Endothelial cell of umbilical vein (primary cell): ENCODE measurements at regions not wholly inside any gene's neighbourhood (a gene's known extent, or its start where the extent isn't known, plus 50 kb on each side); places are given as distances from the start of the nearest gene placed in this dataset.

ENCODE experiments used
- BruUV-seq: library from RNA; stranded (reverse); fragments of 400-500 nt; replicated peaks from 2 replicates; lab custom pipeline; 2021; lab: Mats Ljungman, UMichigan
- CTCF ChIA-PET: fragments of 300-600, 350-600 bp; sonication (Branson Sonifier 250); formaldehyde crosslinking; loops from one replicate; lab custom pipeline; 2021; ENCODE audit warnings: antibody characterized with exemption, inconsistent platforms; lab: Charles Lee
- POLR2A ChIA-PET: fragments of 300-600, 350-600 bp; sonication (Branson Sonifier 250); formaldehyde crosslinking; loops from one replicate; lab custom pipeline; 2021; ENCODE audit warnings: antibody characterized with exemption, inconsistent platforms; lab: Charles Lee
- DNase-seq: peaks from one replicate; pipeline ENCODE4 v3.0.0-alpha.2; 2011; ENCODE audit warnings: low read depth, low spot score
- FAIRE-seq: peaks from 2 replicates; lab custom pipeline; 2011; peaks lifted over from hg19 to GRCh38; lab: Jason Lieb, UNC
- H2AFZ ChIP-seq: 2 replicates; pipeline ENCODE4 v1.6.0; 2012; ENCODE audit warnings: low read depth, low read length, control low read depth, inconsistent platforms
- H3K27ac ChIP-seq: 2 replicates; pipeline ENCODE4 v1.5.1; 2011; ENCODE audit warnings: low read depth, mild to moderate bottlenecking, control low read depth, low read length, moderate library complexity; ENCODE audit not compliant: insufficient read depth
- H3K27me3 ChIP-seq, 2 experiments: 2 replicates each; pipeline versions ENCODE4 v1.6.0 to v1.6.1; 2011; ENCODE audit warnings: low read length in 2 of 2, mixed read lengths in 1 of 2; ENCODE audit not compliant: control insufficient read depth in 2 of 2, insufficient read depth in 2 of 2
- H3K36me3 ChIP-seq, 2 experiments: 2 replicates in 1 of 2; 3 replicates in 1 of 2; pipeline ENCODE4 v1.5.1; 2011; ENCODE audit warnings: low read length in 2 of 2, mild to moderate bottlenecking in 1 of 2, moderate library complexity in 1 of 2; ENCODE audit not compliant: control insufficient read depth in 2 of 2, insufficient read depth in 2 of 2; ENCODE audit errors: extremely low read depth in 1 of 2
- H3K4me1 ChIP-seq: 3 replicates; pipeline ENCODE4 v1.5.1; 2011; ENCODE audit warnings: mild to moderate bottlenecking, low read length; ENCODE audit not compliant: control insufficient read depth, insufficient read depth; ENCODE audit errors: extremely low read depth
- H3K4me2 ChIP-seq: 2 replicates; pipeline ENCODE4 v1.6.1; 2011; ENCODE audit warnings: low read length, control low read depth, mixed read lengths; ENCODE audit not compliant: insufficient read depth
- H3K4me3 ChIP-seq, 3 experiments: fragments of 200-600 bp in 1 of 3; sonication (generic), shearing (Covaris generic) in 1 of 3; replicated peaks in 1 of 3; 2 replicates each; pipeline ENCODE4 v1.5.1; 2011 to 2016; ENCODE audit warnings: control low read depth in 3 of 3, low read length in 3 of 3, mild to moderate bottlenecking in 2 of 3, inconsistent platforms in 1 of 3, low read depth in 1 of 3, moderate library complexity in 1 of 3; ENCODE audit not compliant: insufficient read depth in 1 of 3
- H3K79me2 ChIP-seq: 2 replicates; pipeline ENCODE4 v1.6.0; 2012; ENCODE audit warnings: low read length, inconsistent platforms; ENCODE audit not compliant: control insufficient read depth, insufficient read depth
- H3K9ac ChIP-seq: replicated peaks from 2 replicates; pipeline ENCODE3; 2011; ENCODE audit warnings: low read length, control low read depth; ENCODE audit not compliant: insufficient read depth; ENCODE audit errors: extremely low read depth
- H3K9me1 ChIP-seq: replicated peaks from 3 replicates; pipeline ENCODE4 v1.6.0; 2011; ENCODE audit warnings: mild to moderate bottlenecking, low read length; ENCODE audit not compliant: control insufficient read depth, insufficient read depth; ENCODE audit errors: extremely low read depth
- H3K9me3 ChIP-seq: replicated peaks from 2 replicates; pipeline ENCODE4 v1.5.1; 2012; ENCODE audit warnings: low read length, inconsistent platforms; ENCODE audit not compliant: control insufficient read depth, insufficient read depth
- H4K20me1 ChIP-seq: replicated peaks from 2 replicates; pipeline ENCODE3; 2011; ENCODE audit warnings: mild to moderate bottlenecking, low read length; ENCODE audit not compliant: control insufficient read depth, insufficient read depth; ENCODE audit errors: extremely low read depth
- EZH2 ChIP-seq: IDR thresholded peaks from 2 replicates; pipeline ENCODE4 v1.6.1; 2012; ENCODE audit warnings: borderline replicate concordance, low read depth, mild to moderate bottlenecking, moderate library complexity, low read length, inconsistent platforms; ENCODE audit not compliant: severe bottlenecking
- FOS ChIP-seq: IDR thresholded peaks from 2 replicates; pipeline ENCODE4 v1.6.1; 2011; ENCODE audit warnings: mild to moderate bottlenecking, low read length, moderate library complexity, borderline replicate concordance; ENCODE audit not compliant: insufficient read depth
- GATA2 ChIP-seq: IDR thresholded peaks from 2 replicates; pipeline ENCODE4 v1.7.0; 2011; ENCODE audit warnings: low read depth, mild to moderate bottlenecking, moderate library complexity, mixed read lengths, low read length; ENCODE audit not compliant: insufficient read length, insufficient read depth
- JUN ChIP-seq: IDR thresholded peaks from 2 replicates; pipeline ENCODE4 v1.6.1; 2011; ENCODE audit warnings: borderline replicate concordance, low read depth; ENCODE audit not compliant: insufficient read length, insufficient read depth
- MYC ChIP-seq: IDR thresholded peaks from one replicate; pipeline ENCODE4 v1.6.1; 2011; ENCODE audit warnings: mild to moderate bottlenecking, low read depth, low read length
- POLR2A ChIP-seq: IDR thresholded peaks from 2 replicates; pipeline ENCODE4 v1.6.1; 2012; ENCODE audit warnings: low read depth, mild to moderate bottlenecking, control low read depth, low read length
- POLR2AphosphoS5 ChIP-seq: IDR thresholded peaks from 2 replicates; pipeline ENCODE4 v1.6.1; 2012; ENCODE audit warnings: low read depth, mild to moderate bottlenecking, control low read depth, low read length, moderate library complexity; ENCODE audit not compliant: insufficient read depth
- dilution Hi-C: fragments of 300-500 bp; cut with MboI; formaldehyde crosslinking; loops from one replicate; pipeline ENCODE4 v1.15.0; 2019; ENCODE audit warnings: low sequenced_read_pairs; ENCODE audit not compliant: extremely low pct_ligation_motif_present
- intact Hi-C: fragments of 100-400 bp; cut with micrococcal nuclease; formaldehyde crosslinking; loops from one replicate; pipeline ENCODE4 v1.10.0; 2022
- TF ChIP-seq, protein P1 (sequence below), 2 donors: IDR thresholded peaks; 1 replicate in 1 of 2; 2 replicates in 1 of 2; pipeline ENCODE4 v1.5.1; 2011; ENCODE audit warnings: low read length in 2 of 2, mild to moderate bottlenecking in 2 of 2, moderate library complexity in 2 of 2, control low read depth in 1 of 2, inconsistent platforms in 1 of 2, low read depth in 1 of 2; ENCODE audit not compliant: insufficient read depth in 1 of 2; ENCODE audit errors: extremely low read depth in 1 of 2
- TF ChIP-seq, protein P2 (sequence below): IDR thresholded peaks from 2 replicates; pipeline ENCODE4 v1.6.1; 2011; ENCODE audit not compliant: insufficient read depth, insufficient read length

DNA sequence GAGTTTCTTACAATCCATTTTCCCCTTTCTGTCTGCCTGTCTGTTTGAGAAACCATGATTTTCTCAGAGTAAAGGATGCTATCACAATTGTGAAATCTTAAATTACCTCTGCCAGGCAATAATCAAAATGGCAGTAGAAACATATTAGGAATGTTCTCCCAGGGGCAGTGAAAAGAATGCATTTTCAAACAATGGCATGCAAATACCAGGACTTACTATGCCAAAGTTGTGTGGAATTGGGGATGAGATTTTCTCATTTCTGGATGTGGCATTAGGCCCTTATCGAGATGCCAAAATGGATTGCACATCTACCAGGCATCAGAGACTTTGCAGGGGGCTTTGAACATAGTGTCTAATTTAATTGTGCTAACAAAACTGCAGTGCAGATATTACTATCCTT, 821.4 kb downstream of the RNF144A start:
- Histone ChIP-seq H3K9me1 (no peaks in the 10 kb centered on the region), H4K20me1 (no peaks in the 10 kb centered on the region), H3K36me3 (no peaks in the 10 kb centered on the region), H3K79me2 (no peaks in the 10 kb centered on the region), H2AFZ (no peak overlapping the region), H3K4me3 (no peak overlapping the region), H3K27ac (no peak overlapping the region), H3K27me3 (no peaks in the 10 kb centered on the region), H3K9me3 (peaks cover 2% of the 10 kb centered on the region), H3K4me1 (no peaks in the 10 kb centered on the region), H3K4me2 (no peak overlapping the region), H3K9ac (no peak overlapping the region)
- ChIA-PET POLR2A (no interaction called here), CTCF (no interaction called here)
- DNase-seq (no peak), FAIRE-seq (no peak)
- no peak for TF ChIP-seq MYC
- TF ChIP-seq, protein P1, sequence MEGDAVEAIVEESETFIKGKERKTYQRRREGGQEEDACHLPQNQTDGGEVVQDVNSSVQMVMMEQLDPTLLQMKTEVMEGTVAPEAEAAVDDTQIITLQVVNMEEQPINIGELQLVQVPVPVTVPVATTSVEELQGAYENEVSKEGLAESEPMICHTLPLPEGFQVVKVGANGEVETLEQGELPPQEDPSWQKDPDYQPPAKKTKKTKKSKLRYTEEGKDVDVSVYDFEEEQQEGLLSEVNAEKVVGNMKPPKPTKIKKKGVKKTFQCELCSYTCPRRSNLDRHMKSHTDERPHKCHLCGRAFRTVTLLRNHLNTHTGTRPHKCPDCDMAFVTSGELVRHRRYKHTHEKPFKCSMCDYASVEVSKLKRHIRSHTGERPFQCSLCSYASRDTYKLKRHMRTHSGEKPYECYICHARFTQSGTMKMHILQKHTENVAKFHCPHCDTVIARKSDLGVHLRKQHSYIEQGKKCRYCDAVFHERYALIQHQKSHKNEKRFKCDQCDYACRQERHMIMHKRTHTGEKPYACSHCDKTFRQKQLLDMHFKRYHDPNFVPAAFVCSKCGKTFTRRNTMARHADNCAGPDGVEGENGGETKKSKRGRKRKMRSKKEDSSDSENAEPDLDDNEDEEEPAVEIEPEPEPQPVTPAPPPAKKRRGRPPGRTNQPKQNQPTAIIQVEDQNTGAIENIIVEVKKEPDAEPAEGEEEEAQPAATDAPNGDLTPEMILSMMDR (IDR thresholded peaks at IDR 0.05; ENCODE audit: extremely low read depth in 1 of 2, insufficient read depth in 1 of 2, low read depth in 1 of 2, low read length in 2 of 2): no peak
- no peak for TF ChIP-seq POLR2A
- no peak for TF ChIP-seq POLR2AphosphoS5
- TF ChIP-seq EZH2: no peak
- TF ChIP-seq FOS: no peak
- no peak for TF ChIP-seq GATA2
- TF ChIP-seq, protein P2, sequence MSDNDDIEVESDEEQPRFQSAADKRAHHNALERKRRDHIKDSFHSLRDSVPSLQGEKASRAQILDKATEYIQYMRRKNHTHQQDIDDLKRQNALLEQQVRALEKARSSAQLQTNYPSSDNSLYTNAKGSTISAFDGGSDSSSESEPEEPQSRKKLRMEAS: no peak
- no peak for TF ChIP-seq JUN
- no TSS peak for BruUV-seq
- dilution Hi-C loops (no loop called here), intact Hi-C loops (no loop called here)
